Subcutaneous abdominal adipose tissue (tissue), 5 donors: ENCODE measurements at regions not wholly inside any gene's neighbourhood (a gene's known extent, or its start where the extent isn't known, plus 50 kb on each side); places are given as distances from the start of the nearest gene placed in this dataset.

Experiments
- H3K27ac ChIP-seq: one replicate; pipeline ENCODE4 v1.7.0; 2013; ENCODE audit warnings: low read depth, mild to moderate bottlenecking, inconsistent platforms, low read length, moderate library complexity
- H3K27me3 ChIP-seq, 5 donors: one replicate each; pipeline ENCODE4 v1.7.0; 2013; ENCODE audit warnings: low read length in 5 of 5, inconsistent platforms in 1 of 5; ENCODE audit not compliant: control insufficient read depth in 5 of 5, insufficient read depth in 4 of 5
- H3K36me3 ChIP-seq, 5 donors: one replicate each; pipeline ENCODE4 v1.7.0; 2013; ENCODE audit warnings: low read length in 5 of 5; ENCODE audit not compliant: control insufficient read depth in 5 of 5, insufficient read depth in 5 of 5
- H3K4me1 ChIP-seq, 5 donors: one replicate each; pipeline ENCODE4 v1.7.0; 2013; ENCODE audit warnings: low read length in 5 of 5, mild to moderate bottlenecking in 3 of 5, moderate library complexity in 1 of 5; ENCODE audit not compliant: control insufficient read depth in 5 of 5, insufficient read depth in 5 of 5
- H3K4me3 ChIP-seq, 5 donors: one replicate each; pipeline ENCODE4 v1.7.0; 2013; ENCODE audit warnings: low read length in 5 of 5, low read depth in 1 of 5
- H3K9ac ChIP-seq, 5 donors: one replicate each; pipeline ENCODE4 v1.7.0; 2013; ENCODE audit warnings: low read length in 5 of 5, mild to moderate bottlenecking in 4 of 5, moderate library complexity in 3 of 5
- H3K9me3 ChIP-seq, 5 donors: one replicate each; pipeline ENCODE4 v1.7.0; 2013; ENCODE audit warnings: low read length in 5 of 5; ENCODE audit not compliant: control insufficient read depth in 5 of 5
- donor health status: healthy.
- donor health status: healthy.
- donor health status: healthy.
- donor health status: healthy.
- donor health status: healthy.

- Histone ChIP-seq H3K27ac (no peak overlapping the region), H3K9me3 (no peaks in the 10 kb centered on the region), H3K4me3 (no peak overlapping the region), H3K9ac (no peak overlapping the region), H3K27me3 (no peaks in the 10 kb centered on the region), H3K4me1 (peaks cover 0 to 14% (median 12%) of the 10 kb centered on the region in 5 donors), H3K36me3 (no peaks in the 10 kb centered on the region)
Measured at GRCh38 chr12:94701711-94702110, 51.4 kb upstream of the TMCC3 start.

GRCh38 chr12:94700662-94701061 is 50.3 kb upstream of the TMCC3 start:
- no peaks in the 10 kb centered on the region for H3K27me3 ChIP-seq
- no peak overlapping the region for H3K27ac ChIP-seq
- H3K4me1 ChIP-seq = peaks cover 0 to 12% (median 12%) of the 10 kb centered on the region in 5 donors

More at GRCh38 chr12:94700662-94701061, 50.3 kb upstream of the TMCC3 start:
- no peaks in the 10 kb centered on the region for H3K36me3 ChIP-seq
- no peaks in the 10 kb centered on the region for H3K9me3 ChIP-seq
- no peak overlapping the region for H3K9ac ChIP-seq
- no peak overlapping the region for H3K4me3 ChIP-seq
